Cerebellar cortex (tissue), 1 donor: ENCODE measurements at regions not wholly inside any gene's neighbourhood (a gene's known extent, or its start where the extent isn't known, plus 50 kb on each side); places are given as distances from the start of the nearest gene placed in this dataset.
A peak's percentile ranks its signal among the peaks of the same experiment; 100 is the strongest.
"Not testable (repeated sequence)": the region's sequence is repeated elsewhere in the genome, so short reads cannot be mapped to it uniquely, and the experiment has no call there.

Experiments
- DNase-seq: peaks from one replicate; pipeline ENCODE4 v3.0.0-alpha.2; 2015; ENCODE audit warnings: low spot score

GRCh38 chr22:48758881-48759875, 1068.5 kb downstream of the BRD1 start:
- DNase-seq: peak; percentile 70

- no peak for DNase-seq
These were observed 1069.6 kb downstream of the BRD1 start for GRCh38 chr22:48757985-48758561.

- no peak for DNase-seq
These were observed 1070.1 kb downstream of the BRD1 start for GRCh38 chr22:48757581-48757980.

- DNase-seq: not testable (repeated sequence)
These were observed 1070.5 kb downstream of the BRD1 start for GRCh38 chr22:48757135-48757534.

- no peak for DNase-seq
These were observed 1071.2 kb downstream of the BRD1 start for GRCh38 chr22:48756146-48757111.

GRCh38 chr22:48755059-48755949, 1072.4 kb downstream of the BRD1 start:
- no peak for DNase-seq

- DNase-seq: no peak
These were observed 1073.0 kb downstream of the BRD1 start for GRCh38 chr22:48754611-48755058.

- no peak for DNase-seq
These were observed 1073.7 kb downstream of the BRD1 start for GRCh38 chr22:48753752-48754517.

GRCh38 chr22:48753381-48753730, 1074.3 kb downstream of the BRD1 start:
- no peak for DNase-seq

GRCh38 chr22:48752451-48753380, 1075.0 kb downstream of the BRD1 start:
- DNase-seq: no peak

GRCh38 chr22:48751539-48752437, 1075.9 kb downstream of the BRD1 start:
- no peak for DNase-seq

GRCh38 chr22:48750826-48751440, 1076.7 kb downstream of the BRD1 start:
- DNase-seq: no peak

- DNase-seq: no peak
These were observed 1077.4 kb downstream of the BRD1 start for GRCh38 chr22:48750282-48750681.

GRCh38 chr22:48749555-48750227, 1078.0 kb downstream of the BRD1 start:
- no peak for DNase-seq

GRCh38 chr22:48748860-48749554, 1078.7 kb downstream of the BRD1 start:
- no peak for DNase-seq

- no peak for DNase-seq
These were observed 1079.4 kb downstream of the BRD1 start for GRCh38 chr22:48748113-48748859.
